ENCODE measurements at regions not wholly inside any gene's neighbourhood (a gene's known extent, or its start where the extent isn't known, plus 50 kb on each side); places are given as distances from the start of the nearest gene placed in this dataset.
A peak's percentile ranks its signal among the peaks of the same experiment; 100 is the strongest.

DNA sequence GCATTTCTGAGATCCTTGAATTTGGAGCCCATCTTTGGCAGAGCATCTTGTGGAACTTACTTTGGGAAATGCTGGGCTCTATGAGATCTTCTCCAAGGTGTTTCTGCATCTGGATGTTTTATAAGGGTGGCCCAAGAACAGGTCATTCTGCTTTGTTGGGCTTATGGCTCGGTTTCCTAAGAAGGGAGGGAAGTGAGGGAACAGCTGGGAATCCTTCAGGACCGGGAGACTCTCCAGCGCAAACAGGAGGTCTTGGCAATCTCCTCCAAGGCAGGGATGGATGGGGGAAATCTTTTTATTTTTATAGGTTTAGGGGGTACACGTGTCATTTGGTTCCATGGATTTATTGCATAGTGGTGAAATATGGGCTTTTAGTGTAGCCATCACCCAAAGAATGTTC is 54.7 kb downstream of the IRX3 start:
- TF ChIP-seq, protein P1, sequence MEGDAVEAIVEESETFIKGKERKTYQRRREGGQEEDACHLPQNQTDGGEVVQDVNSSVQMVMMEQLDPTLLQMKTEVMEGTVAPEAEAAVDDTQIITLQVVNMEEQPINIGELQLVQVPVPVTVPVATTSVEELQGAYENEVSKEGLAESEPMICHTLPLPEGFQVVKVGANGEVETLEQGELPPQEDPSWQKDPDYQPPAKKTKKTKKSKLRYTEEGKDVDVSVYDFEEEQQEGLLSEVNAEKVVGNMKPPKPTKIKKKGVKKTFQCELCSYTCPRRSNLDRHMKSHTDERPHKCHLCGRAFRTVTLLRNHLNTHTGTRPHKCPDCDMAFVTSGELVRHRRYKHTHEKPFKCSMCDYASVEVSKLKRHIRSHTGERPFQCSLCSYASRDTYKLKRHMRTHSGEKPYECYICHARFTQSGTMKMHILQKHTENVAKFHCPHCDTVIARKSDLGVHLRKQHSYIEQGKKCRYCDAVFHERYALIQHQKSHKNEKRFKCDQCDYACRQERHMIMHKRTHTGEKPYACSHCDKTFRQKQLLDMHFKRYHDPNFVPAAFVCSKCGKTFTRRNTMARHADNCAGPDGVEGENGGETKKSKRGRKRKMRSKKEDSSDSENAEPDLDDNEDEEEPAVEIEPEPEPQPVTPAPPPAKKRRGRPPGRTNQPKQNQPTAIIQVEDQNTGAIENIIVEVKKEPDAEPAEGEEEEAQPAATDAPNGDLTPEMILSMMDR (IDR thresholded peaks at IDR 0.05; ENCODE audit: low read depth, low read length, missing control alignments): no peak
- DNase-seq (ENCODE audit: extremely low read depth, low read depth): no peak

DNA sequence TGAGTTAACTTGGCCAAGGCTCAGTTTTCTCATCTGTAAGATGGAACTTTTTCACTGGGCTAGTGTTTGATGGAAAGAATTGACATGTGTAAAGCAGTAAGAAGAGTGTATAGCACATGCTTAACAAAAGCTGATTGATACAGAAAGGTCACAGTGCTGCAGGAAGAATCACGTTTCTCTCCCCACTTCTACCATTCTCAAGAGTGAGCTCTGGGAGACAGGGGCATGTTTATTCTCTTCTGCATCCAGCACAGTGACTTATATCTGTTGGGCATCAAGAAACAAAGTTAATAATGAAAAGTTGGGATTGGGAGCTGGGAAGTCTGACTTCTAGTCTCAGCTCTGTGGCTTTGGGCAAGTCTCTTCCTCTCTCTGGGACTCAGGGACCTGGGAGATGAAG is 55.3 kb downstream of the IRX3 start:
- DNase-seq (ENCODE audit: extremely low read depth, low read depth): no peak
- H3K4me3 ChIP-seq (replicated peaks; ENCODE audit: low read depth, low read length): no peak overlapping the region
- TF ChIP-seq, protein P1 (IDR thresholded peaks at IDR 0.05; ENCODE audit: low read depth, low read length, missing control alignments): no peak

More for the DNA sequence above, 54.7 kb downstream of the IRX3 start:
- H3K4me3 ChIP-seq (replicated peaks; ENCODE audit: low read depth, low read length): no peak overlapping the region

DNA sequence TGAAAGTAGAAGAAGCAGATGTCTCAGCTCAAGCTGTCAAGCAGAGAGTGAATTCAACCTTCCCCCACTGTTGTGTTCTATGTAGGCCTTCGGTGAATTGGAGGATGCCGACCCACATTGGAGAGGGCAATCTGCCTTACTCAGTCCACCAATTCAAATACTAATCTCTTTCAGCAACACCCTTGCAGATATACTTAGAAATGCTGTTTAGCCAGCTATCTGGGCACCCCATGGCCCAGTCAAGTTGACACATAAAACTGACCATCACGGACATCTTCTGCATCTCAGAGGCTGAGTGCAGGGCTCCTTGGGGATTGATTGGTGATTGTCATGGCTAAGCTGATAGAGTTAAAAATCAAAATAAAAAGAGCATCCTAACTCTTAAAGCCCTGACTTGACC is 58.3 kb downstream of the IRX3 start:
- TF ChIP-seq, protein P1 (IDR thresholded peaks at IDR 0.05; ENCODE audit: low read depth, low read length, missing control alignments): no peak
- H3K4me3 ChIP-seq (replicated peaks; ENCODE audit: low read depth, low read length): no peak overlapping the region
- DNase-seq (ENCODE audit: extremely low read depth, low read depth): no peak

DNA sequence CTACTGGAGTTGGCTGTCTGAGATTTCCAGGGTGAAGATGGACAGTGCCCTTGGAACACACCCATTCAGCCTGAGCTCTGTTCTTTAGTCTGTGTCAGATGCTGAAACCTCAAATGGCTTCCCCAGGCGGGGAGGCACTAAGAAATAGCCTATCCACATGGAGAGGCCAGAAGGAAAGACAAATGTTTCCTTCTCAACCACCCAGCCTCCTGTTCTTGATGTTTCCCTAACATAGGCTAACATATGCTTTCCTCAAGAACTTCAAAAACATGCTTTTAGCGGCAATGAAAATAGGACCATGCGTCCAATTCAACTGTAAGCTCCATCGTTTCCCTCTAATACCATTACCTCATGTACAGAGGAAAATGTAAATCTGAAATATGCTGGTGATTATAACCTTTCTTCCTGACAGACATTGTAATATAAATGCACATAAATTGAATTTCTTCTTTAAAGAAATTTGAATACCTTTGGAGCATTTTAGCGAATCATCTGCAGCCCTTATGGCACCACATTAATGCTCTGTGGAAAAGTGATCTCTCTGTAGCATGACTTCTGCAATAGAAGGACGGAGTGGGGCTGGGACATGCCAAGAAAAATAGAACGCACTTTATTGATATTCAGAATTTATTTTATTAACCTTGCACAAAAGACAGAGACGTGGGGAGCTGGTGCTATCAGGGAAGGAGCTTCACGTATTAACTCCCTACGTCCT is 60.1 kb downstream of the IRX3 start:
- no peak for DNase-seq (ENCODE audit: extremely low read depth, low read depth)
- TF ChIP-seq, protein P1 (IDR thresholded peaks at IDR 0.05; ENCODE audit: low read depth, low read length, missing control alignments): no peak
- no peak overlapping the region for H3K4me3 ChIP-seq (replicated peaks; ENCODE audit: low read depth, low read length)

DNA sequence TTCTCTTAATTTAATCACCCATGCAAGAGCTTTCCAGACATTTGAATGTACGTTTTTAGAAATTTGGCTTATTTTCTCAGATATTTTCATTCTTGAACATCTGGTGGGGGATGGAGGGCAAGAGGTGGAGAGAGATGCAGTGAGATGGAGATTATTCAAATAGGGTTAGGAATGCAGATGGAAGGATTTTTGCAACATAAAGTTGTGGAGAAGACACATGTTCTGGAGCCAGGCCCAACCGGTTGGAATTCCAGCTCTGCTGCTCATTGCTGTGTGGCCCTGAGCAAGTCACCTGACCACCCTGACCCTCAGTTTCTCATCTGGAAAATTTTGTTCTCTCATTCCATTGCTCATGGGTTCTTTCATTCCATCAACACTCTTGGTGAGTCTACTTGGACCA is 66.9 kb downstream of the IRX3 start:
- DNase-seq (ENCODE audit: extremely low read depth, low read depth): no peak
- no peak overlapping the region for H3K4me3 ChIP-seq (replicated peaks; ENCODE audit: low read depth, low read length)
- TF ChIP-seq, protein P1 (IDR thresholded peaks at IDR 0.05; ENCODE audit: low read depth, low read length, missing control alignments): no peak

DNA sequence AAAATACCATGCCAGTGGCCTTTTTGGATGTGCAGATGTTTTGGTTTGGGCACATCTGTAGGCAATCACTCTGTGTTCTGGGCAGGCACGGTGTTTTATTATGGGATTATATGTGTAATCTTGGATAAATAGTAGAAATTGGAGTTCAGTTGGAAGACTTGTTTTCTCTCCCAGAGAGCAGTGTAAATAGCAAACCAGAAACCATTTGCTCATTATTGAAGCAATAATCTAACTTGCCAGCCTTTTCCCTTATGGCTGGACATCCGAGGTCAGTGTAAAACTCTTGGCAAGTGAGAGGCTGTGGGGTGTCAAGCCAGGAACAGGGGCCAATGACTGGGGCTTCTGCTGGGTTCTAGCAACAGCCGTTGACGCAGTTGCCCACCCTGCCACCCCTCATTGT is 69.9 kb downstream of the IRX3 start:
- H3K4me3 ChIP-seq (replicated peaks; ENCODE audit: low read depth, low read length): no peak overlapping the region
- TF ChIP-seq, protein P1 (IDR thresholded peaks at IDR 0.05; ENCODE audit: low read depth, low read length, missing control alignments): no peak
- DNase-seq (ENCODE audit: extremely low read depth, low read depth): no peak

DNA sequence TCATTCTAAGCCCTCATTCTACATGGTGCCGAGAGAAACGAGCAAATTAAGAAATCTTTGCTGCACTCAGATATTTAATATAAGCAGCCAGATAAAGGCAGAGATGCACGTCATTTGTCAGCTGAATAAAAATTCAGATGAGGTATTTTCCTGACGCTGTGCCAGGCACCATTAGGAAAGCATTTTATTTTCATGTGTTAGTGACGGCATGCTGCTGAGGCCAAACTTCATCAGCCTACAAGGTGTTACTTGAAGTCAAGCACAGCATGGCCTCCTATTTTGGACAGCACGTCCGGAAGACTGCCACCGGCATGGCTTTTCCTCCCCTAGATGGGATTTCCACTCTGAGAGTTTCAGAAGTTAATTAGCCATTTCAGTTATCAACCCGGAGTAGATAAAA is 70.3 kb downstream of the IRX3 start:
- peak; percentile 15 for DNase-seq (ENCODE audit: extremely low read depth, low read depth)
- TF ChIP-seq, protein P1 (IDR thresholded peaks at IDR 0.05; ENCODE audit: low read depth, low read length, missing control alignments): no peak
- H3K4me3 ChIP-seq (replicated peaks; ENCODE audit: low read depth, low read length): no peak overlapping the region

Measured in HFF-Myc (cell line).